ENCODE measurements at regions not wholly inside any gene's neighbourhood (a gene's known extent, or its start where the extent isn't known, plus 50 kb on each side); places are given as distances from the start of the nearest gene placed in this dataset.
"Not testable (repeated sequence)": the region's sequence is repeated elsewhere in the genome, so short reads cannot be mapped to it uniquely, and the experiment has no call there.

DNA sequence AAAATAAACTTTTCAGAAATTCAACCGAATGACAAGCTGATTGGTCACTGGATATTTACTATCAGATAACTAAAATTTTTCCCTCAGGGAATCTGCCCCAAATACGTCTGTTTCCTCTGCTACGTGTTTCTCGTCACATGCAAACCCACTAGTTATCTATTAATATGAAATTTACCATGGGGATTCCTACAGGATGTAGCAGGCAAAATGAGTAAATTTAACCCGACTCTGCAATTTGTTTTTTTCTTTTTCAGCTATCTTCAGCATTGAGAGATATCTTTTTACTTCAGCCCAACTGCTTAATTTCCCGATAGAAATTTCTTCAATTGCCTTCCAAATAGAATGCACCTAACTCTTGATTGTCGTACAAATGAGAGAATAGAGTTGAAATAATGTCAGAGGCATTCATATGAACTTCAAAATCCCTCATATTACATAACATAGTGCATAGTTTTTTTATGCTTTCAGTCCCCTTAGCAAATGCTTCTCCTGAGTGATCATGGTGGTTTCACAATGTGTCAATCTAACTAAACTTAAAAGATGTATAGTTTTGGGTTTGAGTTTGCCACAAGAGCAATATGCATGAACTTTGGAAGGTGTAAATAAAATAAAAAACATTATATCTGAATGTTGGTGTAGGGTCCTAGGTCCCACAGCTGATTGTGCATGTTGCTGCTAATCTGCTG, 913.1 kb upstream of the GRIA3 start:
- no peak for TF ChIP-seq EZH2phosphoT487 (conservative IDR thresholded peaks at IDR 0.05; ENCODE audit: low read length)
- TF ChIP-seq CTCF (IDR thresholded peaks at IDR 0.05; ENCODE audit: insufficient read depth, low read length, poor library complexity, severe bottlenecking), result no peak
- no peaks in the 10 kb centered on the region for H3K9me2 ChIP-seq (replicated peaks; ENCODE audit: insufficient read depth, low read length)

DNA sequence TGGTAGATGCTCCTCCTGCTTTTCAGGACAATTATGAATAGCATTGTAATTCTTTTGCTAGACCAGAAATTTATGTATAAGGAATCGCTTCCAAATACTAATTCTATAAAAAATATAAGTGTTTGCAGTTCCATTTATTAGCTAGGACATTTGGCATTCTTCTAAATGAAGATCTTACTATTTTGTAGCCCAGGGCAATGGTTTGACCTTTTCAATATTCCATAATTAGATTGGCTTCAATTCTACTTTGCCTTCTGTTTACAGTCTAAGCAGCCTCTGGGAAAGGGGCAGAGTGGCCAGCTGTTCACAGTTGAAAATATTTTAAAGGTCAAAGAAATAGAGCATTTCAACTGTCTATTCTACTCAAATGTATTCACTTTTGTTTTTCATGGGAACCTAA, 912.1 kb upstream of the GRIA3 start:
- Histone ChIP-seq H4K20me1 (ENCODE audit: low read depth, low read length) (no peaks in the 10 kb centered on the region), H2AFZ (ENCODE audit: low read depth, low read length, severe bottlenecking) (no peak overlapping the region), H3K9me3 (ENCODE audit: insufficient read depth, low read length) (no peaks in the 10 kb centered on the region), H3F3A (ENCODE audit: insufficient read depth) (no peaks in the 10 kb centered on the region), H3K9ac (ENCODE audit: low read length) (no peak overlapping the region), H3K9me2 (replicated peaks; ENCODE audit: insufficient read depth, low read length) (no peaks in the 10 kb centered on the region), H3K4me3 (ENCODE audit: insufficient read depth, low read length, poor library complexity, severe bottlenecking) (no peak overlapping the region), H3K36me3 (ENCODE audit: low read length) (no peaks in the 10 kb centered on the region), H3K27ac (ENCODE audit: low read depth, low read length) (no peak overlapping the region), H3K27me3 (ENCODE audit: low read length) (no peaks in the 10 kb centered on the region), H3K4me2 (ENCODE audit: low read depth, low read length, poor library complexity, severe bottlenecking) (no peak overlapping the region), H3K79me2 (ENCODE audit: insufficient read depth, low read length) (no peaks in the 10 kb centered on the region)
- TF ChIP-seq EZH2phosphoT487 (conservative IDR thresholded peaks at IDR 0.05; ENCODE audit: low read length) (no peak), CTCF (IDR thresholded peaks at IDR 0.05; ENCODE audit: insufficient read depth, low read length, poor library complexity, severe bottlenecking) (no peak)

More for the DNA sequence above, 913.1 kb upstream of the GRIA3 start:
- H3K27ac ChIP-seq (ENCODE audit: low read depth, low read length), result no peak overlapping the region
- H3K36me3 ChIP-seq (ENCODE audit: low read length), result no peaks in the 10 kb centered on the region
- no peak overlapping the region for H3K4me3 ChIP-seq (ENCODE audit: insufficient read depth, low read length, poor library complexity, severe bottlenecking)
- no peaks in the 10 kb centered on the region for H3F3A ChIP-seq (ENCODE audit: insufficient read depth)
- H3K79me2 ChIP-seq (ENCODE audit: insufficient read depth, low read length), result no peaks in the 10 kb centered on the region
- H3K27me3 ChIP-seq (ENCODE audit: low read length), result no peaks in the 10 kb centered on the region
- H4K20me1 ChIP-seq (ENCODE audit: low read depth, low read length), result no peaks in the 10 kb centered on the region
- H3K9me3 ChIP-seq (ENCODE audit: insufficient read depth, low read length), result no peaks in the 10 kb centered on the region
- no peak overlapping the region for H3K9ac ChIP-seq (ENCODE audit: low read length)
- H2AFZ ChIP-seq (ENCODE audit: low read depth, low read length, severe bottlenecking), result no peak overlapping the region
- H3K4me2 ChIP-seq (ENCODE audit: low read depth, low read length, poor library complexity, severe bottlenecking), result no peak overlapping the region

GRCh38 chrX:122279746-122280145, 904.3 kb upstream of the GRIA3 start:
- Histone ChIP-seq H3K27me3 (ENCODE audit: low read length) (no peaks in the 10 kb centered on the region), H3K79me2 (ENCODE audit: insufficient read depth, low read length) (no peaks in the 10 kb centered on the region), H4K20me1 (ENCODE audit: low read depth, low read length) (no peaks in the 10 kb centered on the region), H3K36me3 (ENCODE audit: low read length) (no peaks in the 10 kb centered on the region), H3K27ac (ENCODE audit: low read depth, low read length) (no peak overlapping the region), H3K4me2 (ENCODE audit: low read depth, low read length, poor library complexity, severe bottlenecking) (no peak overlapping the region), H3K9me3 (ENCODE audit: insufficient read depth, low read length) (no peaks in the 10 kb centered on the region), H2AFZ (ENCODE audit: low read depth, low read length, severe bottlenecking) (no peak overlapping the region), H3K9me2 (replicated peaks; ENCODE audit: insufficient read depth, low read length) (no peaks in the 10 kb centered on the region), H3K9ac (ENCODE audit: low read length) (no peak overlapping the region), H3K4me3 (ENCODE audit: insufficient read depth, low read length, poor library complexity, severe bottlenecking) (no peak overlapping the region), H3F3A (ENCODE audit: insufficient read depth) (no peaks in the 10 kb centered on the region)
- TF ChIP-seq EZH2phosphoT487 (conservative IDR thresholded peaks at IDR 0.05; ENCODE audit: low read length) (no peak), CTCF (IDR thresholded peaks at IDR 0.05; ENCODE audit: insufficient read depth, low read length, poor library complexity, severe bottlenecking) (no peak)

GRCh38 chrX:122299822-122300221, 884.3 kb upstream of the GRIA3 start:
- H3K9me3 ChIP-seq (ENCODE audit: insufficient read depth, low read length); H3K4me2 ChIP-seq (ENCODE audit: low read depth, low read length, poor library complexity, severe bottlenecking); H3K36me3 ChIP-seq (ENCODE audit: low read length); H3K27ac ChIP-seq (ENCODE audit: low read depth, low read length); H4K20me1 ChIP-seq (ENCODE audit: low read depth, low read length); H2AFZ ChIP-seq (ENCODE audit: low read depth, low read length, severe bottlenecking); H3K9me2 ChIP-seq (replicated peaks; ENCODE audit: insufficient read depth, low read length); H3F3A ChIP-seq (ENCODE audit: insufficient read depth); H3K79me2 ChIP-seq (ENCODE audit: insufficient read depth, low read length); H3K27me3 ChIP-seq (ENCODE audit: low read length); H3K4me3 ChIP-seq (ENCODE audit: insufficient read depth, low read length, poor library complexity, severe bottlenecking); H3K9ac ChIP-seq (ENCODE audit: low read length): not testable (repeated sequence)
